Smooth muscle cell of the brain vasculature (primary cell): ENCODE measurements at regions not wholly inside any gene's neighbourhood (a gene's known extent, or its start where the extent isn't known, plus 50 kb on each side); places are given as distances from the start of the nearest gene placed in this dataset.

Source experiments
- DNase-seq: peaks from one replicate; pipeline ENCODE4 v3.0.0-alpha.2; 2012; ENCODE audit warnings: low read depth, low spot score

DNA sequence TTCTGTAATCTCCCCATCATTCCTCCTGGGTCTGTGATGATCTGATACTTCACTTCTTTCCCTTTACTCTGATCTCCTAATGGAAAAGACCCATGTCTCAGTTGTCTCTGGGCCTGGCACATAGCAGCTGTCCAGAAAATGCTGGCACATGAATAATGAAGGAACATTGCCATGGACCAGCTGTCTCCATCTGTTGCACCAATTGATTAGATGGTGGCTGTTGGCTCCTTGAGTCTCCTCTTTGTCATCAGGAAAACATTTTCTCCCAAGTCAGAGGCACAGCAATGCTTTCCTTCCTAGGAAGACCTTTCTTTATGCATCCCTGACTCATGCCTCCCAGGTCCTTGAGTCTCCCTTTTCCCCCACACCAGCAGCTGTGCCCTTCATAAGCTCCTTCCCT is 286.2 kb upstream of the CXCR4 start:
- no peak for DNase-seq

DNA sequence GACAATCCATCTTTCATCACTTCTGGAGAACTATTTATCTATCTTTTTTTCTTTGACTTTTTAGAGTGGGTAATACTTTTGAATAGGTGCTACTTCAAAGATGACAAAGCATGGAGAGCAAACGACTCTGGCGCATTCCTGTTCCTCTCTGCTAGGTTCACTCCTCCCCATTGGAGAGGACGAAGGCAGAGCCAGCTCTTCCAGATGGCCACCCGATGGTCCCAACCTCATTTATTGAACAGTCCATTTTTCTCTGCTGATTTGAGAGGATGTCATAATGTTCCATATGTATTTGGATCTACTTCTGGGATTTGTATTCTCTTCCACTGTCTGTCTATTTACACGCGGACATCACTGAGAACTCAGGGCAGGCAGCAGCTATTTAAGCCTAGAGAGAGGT is 284.3 kb upstream of the CXCR4 start:
- no peak for DNase-seq

DNA sequence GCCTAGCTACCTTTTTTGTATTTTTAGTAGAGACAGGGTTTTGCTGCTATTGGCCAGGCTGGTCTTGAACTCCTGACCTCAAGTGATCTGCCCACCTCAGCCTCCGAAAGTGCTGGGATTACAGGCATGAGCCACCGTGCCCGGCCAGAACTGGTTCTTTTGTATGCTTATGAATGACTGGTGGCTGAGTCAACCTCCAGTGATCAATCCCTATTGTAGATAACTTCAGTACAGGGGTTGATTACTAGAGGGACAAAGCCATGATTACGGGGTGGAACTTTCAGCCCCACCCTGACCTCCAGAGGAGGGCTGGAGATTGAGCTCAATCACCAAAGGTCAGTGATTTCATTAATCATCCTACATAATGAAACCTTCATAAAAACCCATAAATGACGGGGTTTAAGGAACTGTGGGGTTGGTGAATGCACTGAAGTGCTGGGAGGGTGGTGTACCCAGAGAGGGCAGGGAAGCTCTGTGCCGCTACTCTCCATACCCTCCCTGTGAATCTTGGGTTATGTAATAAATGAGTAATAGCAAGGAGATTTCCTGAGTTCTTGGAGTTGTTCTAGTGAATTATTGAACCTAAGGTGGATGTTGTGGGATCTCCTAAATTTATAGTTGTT is 281.8 kb upstream of the CXCR4 start:
- DNase-seq = no peak

DNA sequence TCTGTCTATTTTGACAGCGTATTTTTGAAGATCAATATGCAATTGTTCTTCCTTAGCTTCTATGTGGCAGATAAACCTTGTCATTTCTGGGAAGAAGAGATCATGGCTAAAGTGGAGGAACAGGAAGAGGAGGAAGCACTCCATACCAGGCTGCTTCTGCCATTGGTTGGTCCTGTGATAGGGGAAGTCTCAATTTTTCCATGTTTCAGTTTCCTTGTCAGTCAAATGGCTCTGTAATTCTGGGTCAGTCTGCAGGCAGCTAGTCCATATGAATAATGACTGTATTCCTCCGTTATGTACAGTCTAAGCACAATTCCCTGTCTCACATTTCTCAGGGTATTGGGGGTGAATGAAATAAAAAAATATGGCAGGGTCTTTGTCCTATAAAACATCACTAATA is 277.6 kb upstream of the CXCR4 start:
- DNase-seq = no peak

DNA sequence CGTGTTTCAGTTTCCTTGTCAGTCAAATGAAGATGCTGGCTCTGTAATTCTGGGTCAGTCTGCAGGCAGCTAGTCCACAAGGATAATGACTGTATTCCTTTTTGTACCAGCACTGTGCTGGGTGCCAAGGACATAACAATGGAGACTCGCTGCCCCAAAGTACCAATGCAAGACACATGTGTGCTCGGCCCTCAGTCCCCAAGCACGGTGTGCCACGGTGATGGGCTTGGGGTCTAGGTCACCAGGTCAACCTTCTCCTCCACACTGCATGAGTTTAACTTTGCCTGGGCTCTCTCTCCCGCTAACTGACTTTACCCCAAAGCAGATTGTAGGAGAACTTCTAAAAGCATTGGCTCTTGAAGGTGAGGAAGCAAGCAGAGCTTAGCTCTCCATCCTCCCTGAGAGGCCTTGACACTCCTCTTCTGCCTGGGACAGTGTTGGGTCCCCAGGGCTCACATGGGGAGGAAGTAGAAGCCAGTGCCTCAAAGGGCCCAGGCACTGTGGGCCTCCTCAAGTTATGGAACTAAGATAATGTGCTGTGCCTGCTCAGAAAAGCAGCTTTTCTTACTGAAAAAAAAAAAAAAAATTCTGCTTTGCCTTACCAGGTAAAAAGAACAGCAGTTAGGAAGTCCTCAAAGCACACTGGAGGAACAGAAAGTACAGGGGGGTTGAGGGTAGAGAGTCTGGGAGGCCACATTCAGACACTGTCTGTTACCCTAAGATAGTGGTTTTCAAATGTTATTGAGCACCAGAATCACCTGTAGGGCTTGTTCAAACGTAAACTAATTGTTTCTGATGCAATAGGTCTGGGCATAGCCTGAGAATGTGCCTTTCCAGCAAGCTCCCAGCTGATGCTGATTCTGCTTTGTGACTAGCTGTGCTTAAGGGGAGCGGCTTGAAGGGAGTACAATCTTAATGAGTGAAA is 276.4 kb upstream of the CXCR4 start:
- DNase-seq = no peak

DNA sequence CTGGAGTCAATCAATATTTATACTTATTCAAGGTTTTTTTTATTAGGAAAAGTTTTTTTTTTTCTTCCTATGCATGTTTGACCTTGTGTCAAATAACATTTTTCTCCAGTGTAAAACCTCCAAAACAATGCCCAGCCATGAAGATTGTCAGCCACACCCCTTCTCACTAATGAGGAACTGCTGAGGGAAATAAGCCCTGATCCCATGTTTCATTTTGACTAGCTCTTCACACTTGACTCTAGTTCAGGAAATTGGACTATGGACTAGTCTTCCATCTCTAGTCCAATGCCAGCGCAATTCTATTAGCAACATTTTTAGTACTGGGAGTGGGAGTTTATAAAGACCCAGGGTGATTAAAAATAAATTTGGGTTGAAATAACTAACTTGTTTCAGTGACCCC is 275.6 kb upstream of the CXCR4 start:
- no peak for DNase-seq

DNA sequence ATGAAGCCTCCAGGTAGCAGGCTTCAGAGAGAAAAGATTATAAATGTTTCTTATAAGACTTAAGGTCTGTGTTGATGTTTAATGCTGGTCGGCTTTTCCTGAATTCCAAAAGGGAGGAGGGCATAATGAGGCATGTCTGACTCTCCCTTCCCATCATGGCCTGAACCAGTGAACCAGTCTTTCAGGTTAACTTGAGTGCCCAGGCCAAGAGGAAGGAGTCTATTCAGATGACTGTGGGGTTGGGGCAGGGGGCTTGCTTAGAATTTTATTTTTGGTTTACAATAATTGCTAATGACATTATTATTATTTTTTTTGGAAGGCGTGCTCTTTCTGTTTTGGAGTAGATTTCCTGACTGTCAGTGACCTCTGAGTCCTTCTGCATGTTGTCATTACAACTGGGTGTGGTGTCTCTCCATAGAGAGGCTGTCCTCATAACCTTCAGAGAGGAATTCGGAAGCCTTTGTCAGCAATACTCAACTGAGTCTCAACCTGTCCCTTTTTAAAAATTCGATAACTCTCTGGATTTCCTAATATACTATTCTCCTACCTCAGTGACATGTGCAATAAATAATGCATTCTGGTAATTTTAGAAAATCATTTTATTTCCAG is 275.1 kb upstream of the CXCR4 start:
- no peak for DNase-seq

DNA sequence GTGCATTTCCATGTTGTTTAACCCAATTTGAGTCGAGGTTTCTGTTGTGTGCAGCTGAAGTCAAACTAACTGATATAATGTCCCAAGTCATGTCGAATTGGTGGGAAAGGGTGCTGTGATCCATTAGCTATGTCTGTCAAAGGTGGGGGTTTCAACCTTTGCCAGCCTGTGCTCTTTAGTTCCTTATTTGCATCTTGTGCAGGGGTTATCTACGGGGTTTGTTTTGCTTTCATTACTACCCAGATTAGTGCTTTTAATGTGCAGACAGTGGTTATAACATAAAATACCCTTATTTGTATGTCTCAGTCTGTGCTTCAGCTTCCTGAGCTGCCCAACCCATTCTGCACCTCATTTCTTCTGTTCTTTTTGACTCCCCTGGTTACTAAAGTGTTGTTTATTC is 271.9 kb upstream of the CXCR4 start:
- DNase-seq = no peak

DNA sequence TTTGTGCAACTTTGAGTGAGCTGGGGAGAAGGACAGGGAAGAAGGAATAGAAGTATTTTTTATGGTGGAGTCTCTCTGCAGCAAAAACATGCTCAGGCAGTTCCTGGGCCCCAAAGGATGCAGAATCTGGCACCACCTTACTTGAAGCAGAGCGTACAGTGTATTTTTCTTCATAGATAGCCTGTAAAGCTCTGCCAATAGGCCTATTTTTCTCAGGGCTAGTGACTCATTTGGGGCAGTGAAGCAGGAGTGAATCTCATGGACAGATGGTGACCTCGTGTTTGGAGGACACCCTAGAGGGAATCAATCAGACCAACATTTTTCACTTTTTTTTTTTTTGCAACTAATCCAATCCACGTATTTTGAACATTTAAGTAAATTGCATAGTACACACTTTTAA is 268.1 kb upstream of the CXCR4 start:
- no peak for DNase-seq

DNA sequence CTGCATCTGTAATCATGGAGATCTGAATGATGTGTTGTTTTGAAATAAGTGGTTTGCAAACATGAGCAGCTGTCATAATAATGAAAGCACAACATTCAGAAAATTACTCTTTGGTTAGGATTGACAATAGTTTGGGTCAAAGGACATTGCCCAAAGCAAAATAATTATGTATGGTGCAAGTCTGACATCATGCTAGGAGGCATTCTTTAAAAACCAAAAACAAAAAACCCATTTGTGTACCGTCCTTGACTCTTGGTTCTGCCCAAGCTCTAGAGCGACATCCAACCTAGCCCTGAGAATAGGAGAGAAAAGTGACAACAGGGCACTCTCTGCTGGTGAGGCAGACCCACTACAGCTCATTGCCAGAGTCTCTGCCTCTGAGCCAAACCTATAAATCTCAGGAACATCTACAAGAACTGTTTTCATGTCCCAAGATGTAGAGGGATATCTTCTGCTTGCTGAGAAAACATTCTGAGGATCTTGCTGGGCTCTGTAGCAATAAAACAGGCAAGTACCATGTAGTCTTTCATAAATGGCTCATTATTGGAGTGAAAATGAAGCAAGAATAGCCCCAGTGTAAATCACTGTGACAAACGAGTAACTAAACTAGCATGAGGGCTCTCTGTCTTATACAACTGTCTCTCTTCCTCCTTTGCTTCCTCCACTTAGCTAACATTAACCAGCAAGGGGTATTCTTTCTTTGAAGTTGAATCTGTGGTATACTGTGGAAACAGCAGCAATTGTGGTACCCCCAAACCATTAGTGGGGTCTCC is 266.8 kb upstream of the CXCR4 start:
- no peak for DNase-seq

DNA sequence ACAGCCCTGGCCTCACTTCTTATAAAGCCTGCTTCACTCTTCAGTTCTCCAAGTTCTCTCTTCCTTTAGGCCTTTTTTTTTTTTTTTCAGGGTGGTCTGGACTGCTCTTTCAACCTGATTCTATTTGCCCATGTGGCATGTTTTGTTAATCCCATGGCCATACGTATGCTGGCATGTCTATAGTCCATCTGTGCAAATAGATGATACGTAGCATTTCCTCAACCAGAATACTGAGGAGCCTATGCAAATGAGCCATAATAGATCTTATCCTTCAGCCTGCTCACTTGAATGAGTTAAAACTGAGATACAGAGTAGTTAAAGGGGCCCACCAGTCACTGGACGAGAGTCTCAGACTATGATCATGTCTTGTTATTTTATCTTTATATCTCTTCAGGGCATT is 265.2 kb upstream of the CXCR4 start:
- no peak for DNase-seq

DNA sequence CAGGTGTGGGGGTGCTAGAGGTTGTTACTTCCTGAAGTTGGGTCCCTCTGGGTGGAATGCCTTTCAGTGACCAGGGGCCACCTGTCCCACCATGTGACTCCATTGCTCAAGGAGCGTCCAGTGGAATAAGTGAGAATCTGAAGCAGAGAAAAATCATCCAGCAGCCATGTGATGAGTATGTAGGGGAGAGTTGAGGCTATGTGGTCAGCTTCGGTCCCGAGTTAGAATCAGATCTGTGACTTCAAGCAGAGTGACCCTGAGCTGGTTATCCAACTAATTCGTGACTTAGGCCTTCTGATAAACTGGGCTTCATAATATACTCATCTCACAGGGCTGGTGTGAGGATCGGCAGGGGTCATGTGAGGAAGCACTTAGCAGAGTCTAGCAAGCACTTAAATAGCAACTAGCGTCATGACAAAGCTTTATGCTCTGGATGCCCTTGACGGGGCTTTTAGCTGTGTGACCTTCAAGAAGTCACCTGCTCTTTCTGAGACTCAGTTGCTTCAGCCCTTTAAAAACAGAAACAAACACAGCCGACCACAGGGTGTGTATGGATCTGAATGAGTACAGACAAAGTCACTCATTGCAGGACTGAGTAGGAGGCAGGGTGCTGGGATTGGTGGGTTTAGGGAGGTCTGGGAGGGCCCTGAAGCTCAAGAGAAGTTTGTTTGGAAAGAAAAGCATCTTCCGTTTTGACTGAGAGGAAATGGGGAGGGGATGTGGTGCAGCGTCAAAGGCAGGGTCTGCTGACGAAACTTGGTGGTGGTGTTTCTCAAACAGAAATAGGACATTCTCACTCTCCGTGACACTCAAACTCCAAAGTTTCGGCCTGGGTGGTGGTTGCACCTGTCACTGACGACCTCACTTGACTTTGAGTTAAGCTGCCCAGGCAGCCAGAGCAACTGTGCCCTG is 264.0 kb upstream of the CXCR4 start:
- DNase-seq = no peak

DNA sequence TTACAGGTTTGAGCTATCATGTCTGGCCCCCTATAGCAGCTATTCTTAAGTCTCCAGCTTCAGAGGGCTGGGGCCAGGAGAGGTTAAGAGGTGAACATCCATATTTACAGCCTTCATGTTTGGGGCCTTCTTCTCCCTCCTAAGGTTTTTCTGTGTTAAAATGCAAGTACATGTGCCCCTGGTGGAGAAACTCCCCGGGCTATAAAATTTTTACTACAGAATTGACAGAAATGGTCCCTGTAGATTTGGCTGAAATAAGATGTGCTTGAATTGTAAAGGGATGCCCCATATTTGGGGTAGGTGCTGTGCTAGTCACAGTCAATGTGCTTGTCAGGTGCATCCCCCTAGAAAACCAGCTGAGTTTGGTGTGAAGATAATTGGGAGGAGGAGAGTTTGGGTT is 263.3 kb upstream of the CXCR4 start:
- DNase-seq = no peak

DNA sequence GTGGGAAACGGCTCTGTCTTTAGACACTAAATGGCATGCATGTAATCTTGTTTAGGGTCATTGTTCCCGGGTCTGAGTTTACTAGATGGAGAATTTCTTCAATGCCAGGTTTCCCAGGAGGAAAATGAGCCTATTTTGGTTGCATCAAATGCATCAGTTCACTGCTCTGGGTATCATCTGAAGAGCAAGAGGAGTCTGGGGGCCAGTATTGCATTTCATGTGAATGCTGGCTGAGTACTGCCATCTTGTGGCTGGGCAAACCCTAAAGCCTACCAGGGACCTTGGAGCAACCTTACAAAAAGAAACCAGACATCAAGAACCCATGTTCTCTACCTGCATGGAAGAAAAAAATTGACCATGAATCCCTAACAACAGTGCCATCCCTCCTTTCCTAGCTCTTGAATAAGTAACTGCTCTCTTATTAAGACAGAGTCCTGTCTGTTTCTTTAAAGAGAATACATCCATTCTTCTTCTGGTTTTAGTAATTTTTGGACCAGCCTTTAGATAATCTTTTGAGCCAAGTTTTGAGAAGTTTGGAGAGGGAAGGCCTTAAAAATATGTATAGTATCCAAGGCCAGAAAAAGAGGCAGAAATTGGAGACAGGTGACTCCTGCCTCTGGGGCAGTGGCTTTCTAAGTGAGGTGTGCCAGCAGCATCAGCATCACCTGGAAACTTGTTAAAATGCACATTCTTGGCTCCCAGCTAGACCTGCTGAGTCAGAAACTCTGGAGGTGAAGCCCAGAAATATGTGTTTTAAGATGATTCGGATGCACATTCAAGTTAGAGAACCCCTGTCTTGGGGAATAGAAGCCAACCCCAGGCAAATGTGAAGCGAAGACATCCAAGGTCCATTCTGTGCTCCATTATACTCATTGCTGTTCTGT is 261.0 kb upstream of the CXCR4 start:
- no peak for DNase-seq

DNA sequence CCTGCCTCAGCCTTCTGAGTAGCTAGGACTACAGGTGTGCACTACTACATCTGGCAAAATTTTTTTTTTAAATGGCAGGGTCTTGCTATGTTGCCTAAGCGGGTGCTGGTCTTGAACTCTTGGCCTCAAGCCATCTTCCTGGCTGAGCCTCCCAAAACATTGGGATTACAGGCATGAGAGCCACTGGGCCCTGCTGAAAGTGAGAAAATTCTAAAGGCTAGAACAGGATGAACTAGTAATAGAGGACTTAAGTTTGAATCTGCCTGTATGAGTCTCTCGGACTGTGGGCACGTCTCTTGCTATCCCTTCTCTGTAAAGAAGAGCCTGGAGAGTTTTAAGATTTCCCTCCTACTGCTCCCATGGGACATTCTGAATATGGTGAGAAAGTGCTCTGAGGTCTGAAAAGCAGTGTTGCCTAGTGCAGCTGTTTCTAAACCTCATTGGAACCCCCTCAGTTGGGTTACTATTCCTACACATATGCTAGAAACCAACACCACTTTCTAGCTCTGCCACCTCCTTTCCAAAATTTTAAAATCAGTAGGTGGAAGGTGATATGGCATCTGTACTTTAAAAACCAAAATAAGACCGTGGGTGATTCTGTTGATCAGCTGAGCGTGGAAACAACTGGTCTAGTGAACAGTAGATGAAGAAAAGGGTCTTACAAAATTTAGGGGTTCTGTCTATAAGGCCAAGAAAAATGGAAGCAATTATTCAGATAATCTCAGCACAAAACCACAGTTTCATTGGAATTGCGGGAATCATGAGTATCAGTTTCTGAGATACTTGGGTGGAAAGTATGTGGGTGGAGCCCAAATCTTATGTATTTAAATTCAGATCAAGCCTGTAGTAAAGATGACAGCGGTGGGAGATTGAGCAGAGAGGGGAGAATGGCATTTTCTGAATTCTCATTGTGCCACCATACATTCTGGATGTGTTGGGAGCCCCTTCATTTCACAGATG is 259.8 kb upstream of the CXCR4 start:
- no peak for DNase-seq

DNA sequence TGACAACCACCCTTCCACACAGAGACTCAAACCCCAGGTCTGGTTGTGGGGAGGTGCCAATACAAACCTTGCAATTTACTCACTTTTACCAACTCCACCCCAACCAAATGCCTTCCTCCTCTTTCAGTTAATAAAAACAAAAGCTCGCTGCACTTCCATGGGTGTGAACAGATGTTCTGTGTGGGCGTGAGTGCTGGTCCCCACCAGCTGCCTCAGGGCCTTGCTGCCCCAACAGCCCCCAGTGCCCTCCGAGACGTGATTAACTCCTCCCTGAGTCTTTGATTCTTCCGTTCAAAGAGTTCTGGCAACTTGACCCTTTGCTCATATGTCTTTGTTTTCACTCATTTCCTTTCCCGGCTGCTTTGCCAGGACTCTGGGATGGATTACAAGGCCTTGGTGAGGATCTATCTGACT is 258.9 kb upstream of the CXCR4 start:
- DNase-seq = no peak

DNA sequence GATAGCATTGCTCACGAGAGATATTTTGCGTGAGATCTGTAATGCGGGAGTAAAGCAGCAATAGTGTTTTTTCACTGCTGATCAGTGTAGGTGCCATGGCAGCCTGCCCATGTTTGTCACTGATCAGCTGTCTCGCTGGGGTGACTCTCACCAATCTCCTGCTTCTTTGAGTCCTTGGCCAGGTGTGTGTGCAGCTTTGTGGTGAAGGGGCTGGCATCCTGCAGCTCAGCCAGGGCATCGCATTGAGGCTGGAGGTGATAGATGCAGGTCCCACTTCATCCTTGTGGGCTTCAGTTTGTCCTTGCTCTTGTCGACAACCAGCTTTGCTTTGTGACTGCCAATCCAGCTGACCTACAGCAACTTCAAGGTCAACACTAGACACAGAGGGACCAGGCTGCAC is 258.3 kb upstream of the CXCR4 start:
- DNase-seq = no peak

DNA sequence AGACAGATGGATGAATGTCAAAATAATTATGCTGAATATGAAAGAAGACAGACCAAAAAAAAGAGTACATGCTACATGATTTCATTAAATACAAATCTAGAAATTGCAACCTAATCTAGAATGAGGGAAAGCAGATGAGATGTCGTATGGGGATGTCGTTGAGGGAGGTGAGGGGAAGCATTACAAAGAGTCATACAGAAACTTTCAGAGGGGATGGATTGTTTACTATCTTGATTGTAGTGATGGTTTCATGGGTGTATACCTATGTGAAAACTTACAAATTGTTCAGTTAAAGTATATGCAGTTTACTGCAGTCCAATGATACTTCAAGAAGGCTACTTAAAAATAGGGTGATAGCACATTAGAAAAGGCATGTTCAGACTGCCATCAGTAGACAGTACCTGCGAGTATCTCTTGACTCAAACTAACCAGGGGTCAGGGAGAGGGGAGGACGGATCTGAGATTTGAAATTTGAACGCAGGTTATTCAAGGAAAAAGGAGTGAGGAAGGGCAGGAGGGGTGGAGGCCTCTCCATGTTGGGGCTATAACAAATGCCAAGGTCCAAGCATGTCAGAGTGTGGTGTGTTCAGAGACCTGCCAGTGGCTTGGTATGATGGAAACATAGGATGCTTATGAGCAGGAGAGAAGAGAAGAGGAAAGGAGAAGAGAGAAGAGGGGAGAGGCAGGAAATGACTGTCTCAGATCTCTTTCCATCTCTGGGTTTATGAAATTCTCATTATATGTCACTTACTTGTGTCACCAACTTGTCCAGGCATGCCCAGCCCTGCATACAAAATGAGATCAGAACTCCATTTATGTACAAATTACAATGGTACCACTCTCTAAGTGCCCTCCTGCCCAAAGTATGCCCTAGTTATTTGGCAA is 257.3 kb upstream of the CXCR4 start:
- no peak for DNase-seq
